Mammary epithelial cell (primary cell): ENCODE measurements at regions not wholly inside any gene's neighbourhood (a gene's known extent, or its start where the extent isn't known, plus 50 kb on each side); places are given as distances from the start of the nearest gene placed in this dataset.

Experiments used
- EZH2 ChIP-seq: IDR thresholded peaks from 2 replicates; pipeline ENCODE4 v1.6.1; 2012; ENCODE audit warnings: low read length, inconsistent platforms, borderline replicate concordance
- TF ChIP-seq, protein P1 (sequence below), 2 donors: IDR thresholded peaks in 1 of 2; conservative IDR thresholded peaks in 1 of 2; 2 replicates each; pipeline ENCODE4 v1.5.1; 2011 to 2012; ENCODE audit warnings: inconsistent platforms in 2 of 2, low read length in 2 of 2, mild to moderate bottlenecking in 2 of 2, control low read depth in 1 of 2, low read depth in 1 of 2; ENCODE audit not compliant: insufficient read depth in 1 of 2; ENCODE audit errors: extremely low read depth in 1 of 2

DNA sequence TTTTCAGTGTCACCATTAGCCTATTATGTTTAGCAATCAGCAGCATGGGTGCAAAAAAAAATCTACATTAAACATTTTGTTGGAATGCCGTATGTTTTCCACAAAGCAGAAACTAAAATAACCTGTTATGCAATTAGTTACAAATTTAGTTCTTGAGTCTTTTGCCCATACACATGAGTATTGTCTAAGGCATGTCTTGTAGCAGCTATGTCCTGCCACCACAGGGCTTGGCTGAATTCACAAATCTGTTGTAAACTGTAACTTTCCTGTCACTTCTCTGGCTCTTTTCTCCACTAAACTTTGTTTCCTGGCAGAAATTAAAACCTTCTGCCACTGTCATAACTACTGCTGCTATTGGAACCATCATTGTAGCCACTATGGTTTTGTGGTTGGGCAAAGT is 277.9 kb upstream of the SPRY2 start:
- TF ChIP-seq, protein P1, sequence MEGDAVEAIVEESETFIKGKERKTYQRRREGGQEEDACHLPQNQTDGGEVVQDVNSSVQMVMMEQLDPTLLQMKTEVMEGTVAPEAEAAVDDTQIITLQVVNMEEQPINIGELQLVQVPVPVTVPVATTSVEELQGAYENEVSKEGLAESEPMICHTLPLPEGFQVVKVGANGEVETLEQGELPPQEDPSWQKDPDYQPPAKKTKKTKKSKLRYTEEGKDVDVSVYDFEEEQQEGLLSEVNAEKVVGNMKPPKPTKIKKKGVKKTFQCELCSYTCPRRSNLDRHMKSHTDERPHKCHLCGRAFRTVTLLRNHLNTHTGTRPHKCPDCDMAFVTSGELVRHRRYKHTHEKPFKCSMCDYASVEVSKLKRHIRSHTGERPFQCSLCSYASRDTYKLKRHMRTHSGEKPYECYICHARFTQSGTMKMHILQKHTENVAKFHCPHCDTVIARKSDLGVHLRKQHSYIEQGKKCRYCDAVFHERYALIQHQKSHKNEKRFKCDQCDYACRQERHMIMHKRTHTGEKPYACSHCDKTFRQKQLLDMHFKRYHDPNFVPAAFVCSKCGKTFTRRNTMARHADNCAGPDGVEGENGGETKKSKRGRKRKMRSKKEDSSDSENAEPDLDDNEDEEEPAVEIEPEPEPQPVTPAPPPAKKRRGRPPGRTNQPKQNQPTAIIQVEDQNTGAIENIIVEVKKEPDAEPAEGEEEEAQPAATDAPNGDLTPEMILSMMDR (conservative IDR thresholded peaks at IDR 0.05 in 1 of 2, IDR thresholded peaks at IDR 0.05 in 1 of 2; ENCODE audit: extremely low read depth in 1 of 2, insufficient read depth in 1 of 2, low read depth in 1 of 2, low read length in 2 of 2), result no peak
- no peak for TF ChIP-seq EZH2
